ENCODE measurements at regions not wholly inside any gene's neighbourhood (a gene's known extent, or its start where the extent isn't known, plus 50 kb on each side); places are given as distances from the start of the nearest gene placed in this dataset.

DNA sequence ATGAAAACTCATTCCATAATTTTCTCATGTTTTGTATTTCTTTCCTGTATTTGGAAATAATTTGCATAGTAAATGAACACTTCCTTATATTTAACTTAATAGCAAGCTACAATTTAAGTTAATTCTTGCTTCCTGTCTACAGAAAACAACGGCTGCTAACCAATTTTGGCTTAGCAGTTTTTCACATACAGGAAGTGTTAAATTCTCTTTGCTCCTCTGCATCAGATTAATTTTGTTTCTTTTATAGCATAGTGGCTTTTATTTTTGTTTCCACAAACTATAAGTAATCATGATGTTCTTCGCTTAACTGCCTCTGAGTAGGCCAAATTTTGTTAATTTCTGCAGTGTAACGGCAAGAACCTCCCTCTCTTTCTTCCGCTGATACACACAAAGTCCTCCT, 182.9 kb downstream of the ALX1 start:
- BruUV-seq (replicated peaks): no TSS peak
- Histone ChIP-seq H3K4me1 (ENCODE audit: insufficient read depth, low read length, poor library complexity, severe bottlenecking) (peaks cover 4% of the 10 kb centered on the region), H3K36me3 (ENCODE audit: insufficient read depth, low read length) (no peaks in the 10 kb centered on the region), H3K4me2 (ENCODE audit: low read length) (no peak overlapping the region), H3K27ac (ENCODE audit: low read depth, low read length, poor library complexity, severe bottlenecking) (no peak overlapping the region), H3K79me2 (ENCODE audit: insufficient read depth, low read depth, low read length) (no peaks in the 10 kb centered on the region), H3K4me3 (ENCODE audit: low read depth, low read length, poor library complexity, severe bottlenecking) (no peak overlapping the region), H3K9me3 (ENCODE audit: low read length) (no peaks in the 10 kb centered on the region), H4K20me1 (ENCODE audit: insufficient read depth, low read length) (no peaks in the 10 kb centered on the region), H3K9me2 (ENCODE audit: insufficient read depth, low read length) (no peaks in the 10 kb centered on the region), H2AFZ (ENCODE audit: low read length) (0 out of 2 replicates have a peak overlapping the region, but pooled peaks have one; percentile 30)
- intact Hi-C loops (cut with micrococcal nuclease; ENCODE audit: unreplicated experiment): loop anchor here (10.0 kb wide), 1 partner anchor 112 kb away; no protein-coding TSS in a partner anchor
- no peak for TF ChIP-seq CTCF (conservative IDR thresholded peaks at IDR 0.05; ENCODE audit: low read length)
- TF ChIP-seq EZH2phosphoT487 (IDR thresholded peaks at IDR 0.05; ENCODE audit: borderline replicate concordance, low read depth, low read length): no peak
- CTCF ChIA-PET (ENCODE audit: unreplicated experiment): no interaction called here
- no peak for DNase-seq (ENCODE audit: low spot score)
- POLR2A ChIA-PET: no interaction called here

GRCh38 chr12:85466890-85467289, 186.9 kb downstream of the ALX1 start:
- H3K4me1 ChIP-seq (ENCODE audit: insufficient read depth, low read length, poor library complexity, severe bottlenecking): peaks cover 12% of the 10 kb centered on the region
- H3K4me2 ChIP-seq (ENCODE audit: low read length): no peak overlapping the region
- no peaks in the 10 kb centered on the region for H3K36me3 ChIP-seq (ENCODE audit: insufficient read depth, low read length)
- intact Hi-C loops (cut with micrococcal nuclease; ENCODE audit: unreplicated experiment): loop anchor here (5.0 to 10.0 kb wide), 2 partner anchors 108 to 405 kb away; partner anchors contain the start of gene NTS
- no peaks in the 10 kb centered on the region for H4K20me1 ChIP-seq (ENCODE audit: insufficient read depth, low read length)
- TF ChIP-seq EZH2phosphoT487 (IDR thresholded peaks at IDR 0.05; ENCODE audit: borderline replicate concordance, low read depth, low read length) (no peak), CTCF (conservative IDR thresholded peaks at IDR 0.05; ENCODE audit: low read length) (no peak)
- POLR2A ChIA-PET: no interaction called here
- no peaks in the 10 kb centered on the region for H3K9me2 ChIP-seq (ENCODE audit: insufficient read depth, low read length)
- H3K79me2 ChIP-seq (ENCODE audit: insufficient read depth, low read depth, low read length): no peaks in the 10 kb centered on the region
- CTCF ChIA-PET (ENCODE audit: unreplicated experiment): no interaction called here
- no peak overlapping the region for H3K27ac ChIP-seq (ENCODE audit: low read depth, low read length, poor library complexity, severe bottlenecking)
- no peak for DNase-seq (ENCODE audit: low spot score)
- H3K9me3 ChIP-seq (ENCODE audit: low read length): no peaks in the 10 kb centered on the region
- no TSS peak for BruUV-seq (replicated peaks)
- H2AFZ ChIP-seq (ENCODE audit: low read length): no peak overlapping the region
- H3K4me3 ChIP-seq (ENCODE audit: low read depth, low read length, poor library complexity, severe bottlenecking): no peak overlapping the region

DNA sequence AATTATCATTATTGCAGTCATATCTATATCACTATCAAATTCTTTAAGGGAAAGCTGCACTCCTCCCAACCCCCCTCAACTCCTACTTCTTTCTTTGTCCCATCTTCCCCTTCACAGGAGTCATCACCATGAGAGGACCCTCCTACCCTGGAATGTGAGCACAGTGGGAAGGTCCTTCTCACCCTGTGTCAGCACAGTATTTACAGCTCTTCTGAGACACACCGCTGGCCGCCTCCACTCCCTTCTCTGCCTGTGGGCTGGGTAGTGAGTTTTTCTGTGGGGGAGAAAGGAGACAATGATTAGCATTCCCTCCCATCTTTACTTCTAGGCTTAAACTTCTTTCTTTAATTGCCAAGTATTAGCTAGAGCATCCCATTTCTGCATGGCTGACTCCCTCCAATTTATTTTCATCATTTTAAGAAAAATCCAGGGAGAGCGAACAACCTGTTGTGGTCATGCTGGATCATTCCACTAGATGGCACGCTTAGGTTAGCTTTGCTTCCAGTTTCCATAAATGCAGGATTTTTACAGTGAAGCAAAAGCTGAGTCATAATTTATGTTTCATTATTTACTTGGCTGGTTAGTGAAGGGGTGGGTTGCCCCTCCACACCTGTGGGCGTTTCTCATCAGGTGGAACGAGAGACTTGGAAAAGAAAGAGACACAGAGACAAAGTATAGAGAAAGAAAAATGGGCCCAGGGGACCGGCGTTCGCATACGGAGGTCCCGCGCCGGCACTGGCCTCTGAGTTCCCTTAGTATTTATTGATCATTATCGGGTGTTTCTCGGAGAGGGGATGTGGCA, 188.5 kb downstream of the ALX1 start:
- H2AFZ ChIP-seq (ENCODE audit: low read length): peak overlapping the region; percentile 64; the same call in 1 of the 2 replicates

More for the DNA sequence above, 188.5 kb downstream of the ALX1 start:
- BruUV-seq (replicated peaks): no TSS peak
- Histone ChIP-seq H3K4me2 (ENCODE audit: low read length) (no peak overlapping the region), H4K20me1 (ENCODE audit: insufficient read depth, low read length) (no peaks in the 10 kb centered on the region), H3K27ac (ENCODE audit: low read depth, low read length, poor library complexity, severe bottlenecking) (no peak overlapping the region), H3K4me1 (ENCODE audit: insufficient read depth, low read length, poor library complexity, severe bottlenecking) (peaks cover 8% of the 10 kb centered on the region), H3K4me3 (ENCODE audit: low read depth, low read length, poor library complexity, severe bottlenecking) (no peak overlapping the region), H3K36me3 (ENCODE audit: insufficient read depth, low read length) (no peaks in the 10 kb centered on the region), H3K9me2 (ENCODE audit: insufficient read depth, low read length) (no peaks in the 10 kb centered on the region), H3K79me2 (ENCODE audit: insufficient read depth, low read depth, low read length) (no peaks in the 10 kb centered on the region), H3K9me3 (ENCODE audit: low read length) (no peaks in the 10 kb centered on the region)
- DNase-seq (ENCODE audit: low spot score): peak; percentile 50
- TF ChIP-seq EZH2phosphoT487 (IDR thresholded peaks at IDR 0.05; ENCODE audit: borderline replicate concordance, low read depth, low read length): no peak
- peak; percentile 80 for TF ChIP-seq CTCF (conservative IDR thresholded peaks at IDR 0.05; ENCODE audit: low read length)
- CTCF ChIA-PET (ENCODE audit: unreplicated experiment): no interaction called here
- intact Hi-C loops (cut with micrococcal nuclease; ENCODE audit: unreplicated experiment): loop anchor here (1.0 to 10.0 kb wide), 3 partner anchors 39 to 404 kb away; partner anchors contain the start of gene NTS
- POLR2A ChIA-PET: interaction anchor here (0.6 to 1.0 kb wide), 3 partner anchors 162 to 436 kb away, joined by 3 read pairs; no protein-coding TSS in a partner anchor

Data from OCI-LY7 (cell line).